Cerebellar nuclear complex (tissue), 1 donor: ENCODE measurements at regions not wholly inside any gene's neighbourhood (a gene's known extent, or its start where the extent isn't known, plus 50 kb on each side); places are given as distances from the start of the nearest gene placed in this dataset.
A peak's percentile ranks its signal among the peaks of the same experiment; 100 is the strongest.
"Not testable (repeated sequence)": the region's sequence is repeated elsewhere in the genome, so short reads cannot be mapped to it uniquely, and the experiment has no call there.

Experiments used
- DNase-seq, 2 experiments: peaks; one replicate each; lab custom pipeline; 2025; lab: John Stamatoyannopoulos, UW

DNA sequence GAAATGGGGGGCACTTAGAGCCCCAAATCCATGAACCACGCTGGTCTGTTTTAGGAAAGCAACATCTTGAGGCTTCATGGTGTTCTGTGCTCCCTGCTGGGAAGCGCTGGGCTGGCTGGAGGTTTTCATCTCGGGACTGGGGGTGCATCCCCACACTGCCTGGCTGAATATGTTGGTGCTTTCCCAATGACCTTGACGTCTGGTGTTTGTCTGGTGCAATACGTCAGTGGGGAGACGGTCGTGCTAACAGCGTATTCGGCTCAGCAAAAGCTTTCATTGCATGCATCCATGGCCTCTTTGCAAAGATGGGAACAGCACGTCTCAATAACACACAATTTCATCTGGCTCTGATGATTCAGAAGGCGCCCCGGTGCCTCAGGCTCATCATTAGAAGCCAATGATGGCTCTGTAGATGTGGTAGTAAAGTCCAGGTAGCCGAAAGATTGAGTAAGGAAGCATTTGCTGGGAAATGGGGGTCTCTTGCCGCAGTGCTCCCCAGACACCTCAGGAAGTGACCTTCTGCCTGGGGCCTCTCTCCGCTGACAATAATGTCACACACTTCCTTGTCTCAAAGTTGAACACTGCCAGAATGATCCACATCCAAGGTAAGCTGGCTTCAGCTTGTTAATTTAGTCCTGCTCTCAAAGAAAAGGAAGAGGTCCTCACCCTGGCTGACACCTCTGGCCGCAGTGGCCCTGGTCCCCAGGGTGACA is 97.7 kb downstream of the ING1 start:
- DNase-seq, result no peak

DNA sequence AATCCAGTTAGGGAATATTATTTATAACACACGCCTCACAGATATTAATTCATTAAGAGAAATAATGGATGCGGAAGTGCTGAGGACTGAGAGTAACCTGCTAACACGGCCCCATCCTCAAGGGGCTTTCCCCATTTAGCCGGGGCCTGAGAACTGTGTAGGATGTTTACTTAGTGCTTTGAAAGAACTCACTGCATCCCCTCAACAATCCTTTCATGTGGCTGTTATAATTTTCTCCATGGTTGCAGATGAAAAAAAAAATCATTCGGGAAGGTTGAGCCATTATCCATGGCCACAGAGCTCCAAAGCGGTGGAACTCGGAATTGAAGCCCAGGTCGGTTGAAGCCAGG is 98.2 kb downstream of the ING1 start:
- no peak for DNase-seq

GRCh38 chr13:110812121-110812868 is 98.8 kb downstream of the ING1 start:
- DNase-seq, result no peak

DNA sequence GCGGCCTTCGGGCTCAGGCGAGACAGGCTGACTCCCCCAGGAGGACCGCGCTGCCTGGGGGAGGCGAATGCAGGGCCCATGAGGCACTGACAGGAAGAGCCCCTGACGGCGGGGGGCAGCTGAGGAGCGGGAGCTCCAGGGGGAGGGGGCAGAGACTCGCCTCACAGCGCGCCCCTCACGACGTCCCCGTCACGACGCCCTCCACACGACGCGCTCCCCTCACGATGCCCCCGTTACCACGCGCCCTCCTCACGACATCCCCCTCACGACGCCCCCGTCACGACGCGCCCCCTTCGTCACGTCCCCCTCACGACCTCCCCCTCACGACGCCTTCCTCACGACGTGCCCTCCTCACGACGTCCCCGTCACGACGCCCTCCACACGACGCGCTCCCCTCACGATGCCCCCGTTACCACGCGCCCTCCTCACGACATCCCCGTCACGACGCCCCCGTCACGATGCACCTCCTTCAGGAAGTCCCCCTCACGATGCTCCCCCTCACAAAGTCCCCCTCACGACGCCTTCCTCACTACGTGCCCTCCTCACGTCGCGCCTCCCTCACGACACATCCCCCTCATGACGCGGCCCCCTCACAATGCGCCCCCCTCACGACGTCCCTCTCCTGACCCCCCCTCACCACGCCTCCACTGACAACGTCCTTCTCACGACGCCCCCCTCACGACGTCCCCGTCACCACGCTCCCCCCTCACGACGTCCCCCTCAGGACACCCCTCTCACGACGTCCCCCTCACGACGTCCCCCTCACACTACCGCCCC is 99.6 kb downstream of the ING1 start:
- no peak for DNase-seq

GRCh38 chr13:110813646-110814624 is 100.4 kb downstream of the ING1 start:
- no peak for DNase-seq

DNA sequence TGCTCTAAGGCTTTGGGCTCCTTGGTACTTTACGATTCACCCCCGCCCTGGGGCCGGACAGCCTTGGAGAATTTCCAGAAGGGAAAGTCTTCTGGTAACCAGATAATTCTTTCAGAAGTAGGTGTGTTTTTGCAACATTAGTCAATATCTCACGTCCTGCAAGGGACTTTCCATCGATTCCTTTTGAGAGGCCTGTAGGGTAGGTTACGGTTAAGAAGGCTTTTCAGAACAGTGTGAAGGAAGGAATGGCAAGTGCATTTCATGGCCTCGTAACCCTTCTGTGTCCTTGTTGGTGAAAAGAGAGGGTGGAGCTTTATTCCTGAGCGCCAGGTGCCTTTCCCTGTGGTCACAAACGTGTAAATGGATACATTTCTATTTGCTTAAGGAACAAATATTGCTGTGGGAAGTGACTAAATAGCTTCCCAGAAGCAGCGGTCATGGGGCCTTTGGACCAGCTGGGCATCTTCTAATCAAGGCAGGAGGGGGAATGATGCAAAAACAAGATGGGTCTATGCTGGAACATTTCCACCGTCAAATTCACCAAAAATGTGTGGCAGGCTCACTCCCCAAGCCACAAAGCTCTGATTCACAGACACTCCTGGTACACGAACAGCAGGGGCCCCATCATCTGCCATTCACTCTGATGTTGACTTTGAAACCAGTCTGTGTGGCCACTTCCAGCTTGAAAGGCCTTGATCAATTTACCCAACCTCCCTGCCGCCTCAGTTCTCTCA is 99.2 kb downstream of the ANKRD10 start:
- no peak for DNase-seq

DNA sequence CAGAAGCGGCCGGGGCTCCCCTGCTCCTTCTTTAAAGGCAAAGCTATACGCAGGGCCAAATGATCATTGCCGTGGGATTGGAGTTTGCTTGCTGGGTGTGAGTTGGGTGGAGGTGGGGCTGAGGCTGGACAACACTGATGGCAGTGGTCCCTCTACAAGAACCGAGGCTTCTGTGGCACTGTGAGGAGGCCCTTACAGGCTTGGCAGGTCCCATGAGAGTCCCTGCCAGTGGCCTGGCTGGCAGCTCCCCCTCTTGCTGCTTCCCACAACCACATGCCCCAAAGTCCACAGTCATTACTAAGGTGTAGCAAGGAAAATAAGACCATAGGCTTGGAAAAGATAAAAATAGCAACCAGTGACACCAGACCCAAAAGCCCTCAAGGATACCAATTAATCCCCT is 98.4 kb downstream of the ANKRD10 start:
- DNase-seq, result no peak

- no peak for DNase-seq
Measured at GRCh38 chr13:110817143-110817542, 97.7 kb downstream of the ANKRD10 start.

DNA sequence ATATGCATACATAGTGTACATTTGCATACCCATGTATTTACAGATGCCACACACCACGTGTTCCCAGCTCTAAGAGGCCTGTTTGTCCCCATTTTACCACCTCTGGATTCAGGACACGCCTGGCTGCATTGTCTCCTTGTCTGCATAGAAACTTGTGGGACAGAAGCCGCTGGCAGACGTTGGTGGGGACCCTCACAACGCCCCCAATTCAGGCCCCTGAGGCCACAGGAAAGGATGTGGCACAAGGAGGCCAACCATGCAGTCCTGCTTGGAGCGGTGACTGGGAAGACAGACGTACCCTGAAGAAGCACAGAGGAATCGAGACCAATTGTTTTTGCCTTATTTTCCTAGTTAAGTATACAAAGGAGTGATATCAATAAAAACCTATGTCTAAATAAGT is 96.1 kb downstream of the ANKRD10 start:
- DNase-seq, result no peak

DNA sequence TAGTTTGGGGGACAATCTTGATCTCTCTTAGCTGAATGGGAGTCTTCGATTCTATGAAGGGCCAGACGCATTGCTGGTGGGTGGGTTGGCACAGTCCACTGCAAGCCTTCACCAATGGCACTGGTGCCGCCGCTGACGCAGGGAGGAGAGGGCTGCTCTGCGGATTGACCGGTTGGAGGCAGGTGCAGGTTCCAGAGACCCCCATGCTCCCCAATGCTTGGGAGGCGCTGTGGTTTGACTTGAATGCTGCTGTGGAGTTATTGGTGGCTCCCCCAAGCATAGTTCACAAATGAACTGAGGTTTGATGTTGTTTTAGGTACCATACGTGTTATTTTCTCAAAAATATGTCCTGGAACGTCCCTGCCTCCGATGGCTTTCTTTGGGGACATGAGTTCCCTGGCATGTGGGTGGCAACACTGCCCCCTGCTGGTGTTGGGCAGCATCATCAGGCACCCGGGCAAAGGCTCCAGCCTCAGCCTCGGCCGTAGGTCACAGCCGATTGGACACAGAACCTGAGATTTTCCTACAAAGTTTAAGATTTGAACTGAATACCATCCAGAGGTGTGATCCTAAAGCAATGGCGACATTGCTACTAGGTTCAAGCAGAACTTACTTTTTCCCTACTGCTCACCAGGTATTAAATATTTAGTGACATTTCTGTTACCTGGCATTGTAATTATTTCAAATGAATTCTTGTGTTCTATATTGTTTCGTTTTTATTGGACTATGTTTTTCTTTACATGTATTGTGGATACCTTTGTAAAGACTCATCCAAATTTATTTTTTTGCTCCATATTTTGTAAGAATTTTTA is 95.5 kb downstream of the ANKRD10 start:
- peak in 1 of 2 experiments; percentile 5 for DNase-seq

- DNase-seq, result no peak
Measured at GRCh38 chr13:110820322-110820721, 94.5 kb downstream of the ANKRD10 start.

GRCh38 chr13:110821837-110822668 is 92.8 kb downstream of the ANKRD10 start:
- DNase-seq, result not testable (repeated sequence)

- no peak for DNase-seq
Measured at GRCh38 chr13:110822669-110822945, 92.3 kb downstream of the ANKRD10 start.

DNA sequence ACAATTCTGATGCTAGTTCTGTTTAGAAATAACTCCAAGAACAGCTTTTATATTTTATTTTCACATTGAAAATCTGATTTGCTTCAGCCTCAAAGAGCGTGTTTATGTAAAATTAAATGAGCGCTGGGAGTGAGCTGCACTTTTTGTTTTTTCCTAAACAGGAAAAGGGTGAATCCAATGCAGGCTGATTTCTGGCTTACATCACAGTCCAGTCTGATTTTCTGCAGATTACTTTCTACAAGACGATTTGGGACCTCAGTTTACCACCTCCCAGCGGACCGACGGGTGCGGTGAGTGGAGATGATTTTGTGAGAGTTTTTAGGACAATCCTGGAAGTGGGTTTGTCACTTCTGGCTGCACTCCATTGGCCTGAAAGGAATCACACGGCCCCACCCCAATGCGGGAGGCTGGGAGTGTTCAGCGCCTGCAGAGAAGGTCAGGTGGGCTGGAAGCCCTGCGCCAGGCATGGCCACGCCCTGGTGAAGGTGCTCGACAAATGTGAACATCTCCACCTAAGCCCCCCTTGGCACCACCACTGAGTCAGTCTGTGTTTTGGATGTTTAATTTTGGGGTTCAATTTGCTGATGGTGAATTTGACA is 90.1 kb downstream of the ANKRD10 start:
- no peak for DNase-seq

DNA sequence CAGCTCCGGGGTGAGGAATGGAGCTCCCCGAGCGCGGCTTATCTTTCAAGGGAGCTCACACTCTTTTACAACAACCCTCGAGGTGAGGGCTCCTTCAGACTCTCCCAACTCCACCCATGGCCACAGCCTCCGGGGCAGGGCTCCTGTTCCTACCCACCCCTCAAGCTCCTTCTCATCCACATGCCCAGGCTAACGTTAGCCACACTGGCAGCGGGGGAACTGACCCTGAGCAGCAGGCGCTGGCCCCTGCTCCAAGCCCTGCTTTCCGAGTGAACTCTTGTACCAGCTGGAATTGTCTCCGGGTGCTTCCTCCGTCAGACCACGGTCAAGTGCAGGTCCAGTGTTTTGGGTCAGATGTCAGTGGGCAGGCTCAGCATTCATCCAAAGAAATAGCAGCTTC is 89.4 kb downstream of the ANKRD10 start:
- no peak for DNase-seq

- DNase-seq, result no peak
Measured at GRCh38 chr13:110826101-110826500, 88.8 kb downstream of the ANKRD10 start.

DNA sequence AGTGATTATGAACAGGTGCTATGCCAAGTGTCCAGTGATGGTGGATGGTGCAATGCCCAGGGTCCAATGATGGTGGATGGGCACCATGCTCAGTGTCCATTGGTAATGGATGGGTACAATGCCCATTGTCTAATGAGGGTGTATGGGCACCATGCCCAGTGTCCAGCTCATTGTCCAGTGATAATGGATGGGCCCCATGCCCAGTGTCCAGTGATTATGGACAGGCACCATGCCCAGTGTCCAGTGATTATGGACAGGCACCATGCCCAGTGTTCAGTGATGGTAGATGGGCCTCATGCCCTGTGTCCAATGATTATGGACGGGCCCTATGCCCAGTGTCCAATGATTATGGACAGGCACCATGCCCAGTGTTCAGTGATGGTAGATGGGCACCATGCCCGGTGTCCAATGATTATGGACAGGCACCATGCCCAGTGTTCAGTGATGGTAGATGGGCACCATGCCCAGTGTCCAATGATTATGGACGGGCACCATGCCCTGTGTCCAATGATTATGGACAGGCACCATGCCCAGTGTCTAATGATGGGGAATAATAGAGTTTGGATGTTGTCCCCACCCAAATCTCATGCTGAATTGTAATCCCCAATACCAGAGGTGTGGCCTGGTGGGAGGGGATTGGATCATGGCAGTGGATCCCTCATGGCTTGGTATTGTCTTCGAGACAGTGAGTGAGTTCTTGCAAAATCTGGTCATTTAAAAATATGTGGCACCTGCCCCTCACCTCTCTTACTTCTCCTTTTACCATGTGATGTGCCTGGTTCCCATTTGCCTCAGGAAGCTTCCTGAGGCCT is 87.8 kb downstream of the ANKRD10 start:
- DNase-seq, result no peak
